ENCODE measurements at regions not wholly inside any gene's neighbourhood (a gene's known extent, or its start where the extent isn't known, plus 50 kb on each side); places are given as distances from the start of the nearest gene placed in this dataset.
"Not testable (repeated sequence)": the region's sequence is repeated elsewhere in the genome, so short reads cannot be mapped to it uniquely, and the experiment has no call there.

DNA sequence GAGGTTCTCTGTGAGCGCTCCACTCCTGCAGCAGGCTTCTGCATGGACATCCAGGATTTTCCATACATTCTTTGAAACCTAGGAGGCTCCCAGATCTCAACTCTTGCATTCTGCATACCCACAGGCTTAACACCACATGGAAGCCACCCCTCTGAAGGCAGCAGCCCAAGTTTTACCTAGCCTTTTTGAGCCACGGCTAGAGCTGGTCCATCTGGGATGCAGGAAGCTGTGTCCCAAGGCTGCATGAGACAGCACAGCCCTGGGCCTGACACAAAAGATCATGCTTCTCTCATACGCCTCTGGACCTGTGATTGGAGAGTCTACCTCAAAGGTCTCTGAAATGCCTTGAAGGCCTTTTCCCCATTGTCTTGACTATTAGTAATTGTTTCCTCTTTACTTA, 53.6 kb upstream of the RPRM start:
- Mint-ChIP-seq H3K4me3 (no peak overlapping the region), H3K27ac (no peak overlapping the region), H3K36me3 (no peaks in the 10 kb centered on the region), H3K27me3 (peaks cover under 1 to 5% (median 4%) of the 10 kb centered on the region in 5 donors), H3K4me1 (no peaks in the 10 kb centered on the region), H3K9me3 (peaks cover 0 to 2% (median 0%) of the 10 kb centered on the region in 9 donors)
- ATAC-seq (no peak), DNase-seq (no peak)
- POLR2A ChIA-PET = no interaction called here

DNA sequence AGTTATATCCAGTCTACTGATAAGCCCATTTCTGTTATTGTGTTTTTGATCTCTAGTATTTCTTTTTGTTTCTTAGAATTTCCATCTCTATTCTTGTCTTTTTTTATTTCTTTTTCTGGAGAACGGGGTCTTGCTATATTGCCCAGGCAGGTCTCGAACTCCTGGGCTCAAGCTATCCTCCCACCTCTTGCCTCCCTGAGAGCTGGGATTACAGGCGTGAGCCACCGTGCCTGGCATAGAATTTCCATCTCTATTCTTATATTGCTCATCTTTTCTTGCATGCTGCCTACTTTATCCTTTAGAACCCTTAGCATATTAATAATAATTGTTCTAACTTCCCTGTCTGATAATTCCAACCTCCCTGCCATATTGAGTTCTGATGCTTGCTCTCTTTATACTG, 55.2 kb upstream of the RPRM start:
- not testable (repeated sequence) for H3K27ac Mint-ChIP-seq

DNA sequence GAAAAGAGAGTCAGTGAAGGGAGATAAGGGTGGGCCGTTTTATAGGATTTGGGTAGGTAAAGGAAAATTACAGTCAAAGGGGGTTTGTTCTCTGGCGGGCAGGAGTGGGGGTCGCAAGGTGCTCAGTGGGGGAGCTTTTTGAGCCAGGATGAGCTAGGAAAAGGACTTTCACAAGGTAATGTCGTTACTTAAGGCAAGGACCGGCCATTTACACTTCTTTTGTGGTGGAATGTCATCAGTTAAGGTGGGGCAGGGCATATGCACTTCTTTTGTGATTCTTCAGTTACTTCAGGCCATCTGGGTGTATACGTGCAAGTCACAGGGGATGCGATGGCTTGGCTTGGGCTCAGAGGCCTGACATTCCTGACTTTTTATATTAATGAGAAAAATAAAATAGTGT, 56.0 kb upstream of the RPRM start:
- H3K9me3 Mint-ChIP-seq, H3K27ac Mint-ChIP-seq, H3K27me3 Mint-ChIP-seq, H3K4me1 Mint-ChIP-seq, H3K36me3 Mint-ChIP-seq, POLR2A ChIA-PET, DNase-seq, H3K4me3 Mint-ChIP-seq, ATAC-seq: not testable (repeated sequence)

More for the DNA sequence above, 55.2 kb upstream of the RPRM start:
- H3K9me3 Mint-ChIP-seq, H3K4me3 Mint-ChIP-seq, H3K4me1 Mint-ChIP-seq, H3K27me3 Mint-ChIP-seq, ATAC-seq, POLR2A ChIA-PET, H3K36me3 Mint-ChIP-seq, DNase-seq: not testable (repeated sequence)

DNA sequence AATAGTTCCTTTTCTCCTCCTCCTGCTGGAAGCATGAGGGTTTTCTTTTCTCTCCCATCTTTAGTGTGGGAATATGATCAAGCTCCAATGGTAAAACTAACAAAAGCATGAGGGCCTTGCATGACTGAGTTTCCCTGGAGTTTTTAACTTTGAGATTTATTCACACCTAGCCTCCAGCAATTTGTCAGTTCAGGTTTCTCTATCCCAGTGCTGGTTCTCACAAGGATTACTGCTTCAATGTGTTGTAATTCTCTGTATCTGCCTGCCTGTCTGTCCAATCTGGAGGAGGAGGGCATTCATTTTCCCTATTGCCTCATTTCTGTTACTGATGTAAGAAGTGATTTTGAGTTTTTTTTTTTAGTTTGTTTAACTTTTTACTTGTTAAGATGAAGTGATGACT, 57.6 kb upstream of the RPRM start:
- DNase-seq (no peak), ATAC-seq (no peak)
- no peak overlapping the region for H3K27ac Mint-ChIP-seq
- peaks cover 0 to 9% (median 0%) of the 10 kb centered on the region in 5 donors for H3K27me3 Mint-ChIP-seq
- no peak overlapping the region for H3K4me3 Mint-ChIP-seq
- peaks cover 0 to 9% (median 4%) of the 10 kb centered on the region in 9 donors for H3K9me3 Mint-ChIP-seq
- POLR2A ChIA-PET = no interaction called here
- no peaks in the 10 kb centered on the region for H3K4me1 Mint-ChIP-seq
- no peaks in the 10 kb centered on the region for H3K36me3 Mint-ChIP-seq

DNA sequence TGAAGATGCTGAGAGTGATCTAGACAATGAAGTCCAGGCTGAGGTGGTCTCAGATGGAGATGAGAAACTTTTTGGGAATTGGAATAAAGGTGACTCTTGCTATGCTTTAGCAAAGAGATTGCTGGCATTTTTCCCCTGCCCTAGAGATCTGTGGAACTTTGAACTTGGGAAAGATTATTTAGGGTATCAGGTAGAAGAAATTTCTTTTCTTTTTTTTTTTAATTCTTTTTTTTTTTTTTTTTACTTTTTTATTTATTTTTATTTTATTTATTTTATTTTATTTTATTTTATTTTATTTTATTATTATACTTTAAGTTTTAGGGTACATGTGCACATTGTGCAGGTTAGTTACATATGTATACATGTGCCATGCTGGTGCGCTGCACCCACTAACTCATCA, 59.5 kb upstream of the RPRM start:
- H3K4me1 Mint-ChIP-seq, H3K4me3 Mint-ChIP-seq, ATAC-seq, DNase-seq, H3K27ac Mint-ChIP-seq, POLR2A ChIA-PET, H3K36me3 Mint-ChIP-seq: not testable (repeated sequence)
- Mint-ChIP-seq H3K27me3 (peaks cover 0 to 11% (median 2%) of the 10 kb centered on the region in 5 donors), H3K9me3 (peaks cover 0 to 15% (median 4%) of the 10 kb centered on the region in 9 donors)

GRCh38 chr2:153543635-153544071, 65.1 kb upstream of the RPRM start:
- ATAC-seq (no peak), DNase-seq (no peak)
- peaks cover 0 to 8% (median 2%) of the 10 kb centered on the region in 5 donors for H3K27me3 Mint-ChIP-seq
- POLR2A ChIA-PET = no interaction called here
- no peaks in the 10 kb centered on the region for H3K36me3 Mint-ChIP-seq
- no peaks in the 10 kb centered on the region for H3K4me1 Mint-ChIP-seq
- H3K27ac Mint-ChIP-seq = no peak overlapping the region
- no peak overlapping the region for H3K4me3 Mint-ChIP-seq
- peaks cover 0 to 12% (median 4%) of the 10 kb centered on the region in 9 donors for H3K9me3 Mint-ChIP-seq

GRCh38 chr2:153546358-153546757, 67.8 kb upstream of the RPRM start:
- H3K4me1 Mint-ChIP-seq = no peaks in the 10 kb centered on the region
- H3K36me3 Mint-ChIP-seq = no peaks in the 10 kb centered on the region
- H3K27me3 Mint-ChIP-seq = peaks cover 0 to 2% (median 0%) of the 10 kb centered on the region in 5 donors
- ATAC-seq (no peak), DNase-seq (no peak)
- H3K27ac Mint-ChIP-seq = no peak overlapping the region
- peaks cover 0 to 3% (median under 1%) of the 10 kb centered on the region in 9 donors for H3K9me3 Mint-ChIP-seq
- POLR2A ChIA-PET = no interaction called here
- no peak overlapping the region for H3K4me3 Mint-ChIP-seq

DNA sequence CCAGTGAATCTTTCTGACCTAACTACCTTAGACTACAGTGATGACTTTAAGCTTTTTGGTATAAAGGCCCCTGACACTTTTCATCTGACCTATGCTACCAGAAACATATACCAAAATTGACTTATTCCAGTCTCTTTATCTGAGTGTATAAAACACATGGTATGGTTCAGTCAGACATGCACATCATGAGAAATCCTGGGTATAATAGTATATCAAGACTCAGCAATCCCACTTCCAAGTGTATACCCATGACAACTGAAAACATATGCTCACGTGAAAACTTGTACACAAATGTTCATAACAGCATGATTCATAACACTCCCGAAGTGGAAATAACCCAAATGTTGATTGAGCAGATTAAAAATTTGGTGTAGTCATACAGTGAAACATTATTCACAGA, 70.0 kb upstream of the RPRM start:
- H3K9me3 Mint-ChIP-seq = no peaks in the 10 kb centered on the region
- POLR2A ChIA-PET = no interaction called here
- H3K4me1 Mint-ChIP-seq = no peaks in the 10 kb centered on the region
- H3K27me3 Mint-ChIP-seq = no peaks in the 10 kb centered on the region
- H3K36me3 Mint-ChIP-seq = no peaks in the 10 kb centered on the region
- H3K4me3 Mint-ChIP-seq = no peak overlapping the region
- ATAC-seq = no peak
- no peak for DNase-seq
- H3K27ac Mint-ChIP-seq = no peak overlapping the region

GRCh38 chr2:153551698-153552097, 73.1 kb upstream of the RPRM start:
- no peaks in the 10 kb centered on the region for H3K27me3 Mint-ChIP-seq
- H3K9me3 Mint-ChIP-seq = no peaks in the 10 kb centered on the region
- POLR2A ChIA-PET = no interaction called here
- ATAC-seq = no peak
- H3K36me3 Mint-ChIP-seq = no peaks in the 10 kb centered on the region
- H3K27ac Mint-ChIP-seq = no peak overlapping the region
- no peak overlapping the region for H3K4me3 Mint-ChIP-seq
- no peaks in the 10 kb centered on the region for H3K4me1 Mint-ChIP-seq
- DNase-seq = no peak

DNA sequence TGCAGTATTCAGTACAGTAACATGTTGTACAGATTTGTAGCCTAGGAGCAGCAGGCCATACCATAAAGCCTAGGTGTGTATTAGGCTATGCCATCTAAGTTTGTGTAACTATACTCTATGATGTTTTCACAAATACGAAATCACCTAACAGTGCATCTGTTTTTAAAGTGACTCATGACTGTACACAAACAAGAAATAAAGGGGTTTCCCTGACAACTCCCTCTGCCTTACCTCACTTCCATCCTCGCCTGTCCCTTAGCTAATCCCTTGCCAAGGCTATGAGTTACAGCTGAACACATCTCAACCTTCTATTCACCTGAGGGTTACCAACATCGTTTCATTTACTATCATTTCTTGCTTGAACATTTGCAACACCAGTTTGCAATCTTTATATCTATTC, 78.6 kb upstream of the RPRM start:
- no peaks in the 10 kb centered on the region for H3K9me3 Mint-ChIP-seq
- no peak overlapping the region for H3K27ac Mint-ChIP-seq
- no peak for DNase-seq
- H3K4me3 Mint-ChIP-seq = no peak overlapping the region
- H3K4me1 Mint-ChIP-seq = no peaks in the 10 kb centered on the region
- H3K27me3 Mint-ChIP-seq = no peaks in the 10 kb centered on the region
- H3K36me3 Mint-ChIP-seq = no peaks in the 10 kb centered on the region
- no peak for ATAC-seq
- POLR2A ChIA-PET = no interaction called here

DNA sequence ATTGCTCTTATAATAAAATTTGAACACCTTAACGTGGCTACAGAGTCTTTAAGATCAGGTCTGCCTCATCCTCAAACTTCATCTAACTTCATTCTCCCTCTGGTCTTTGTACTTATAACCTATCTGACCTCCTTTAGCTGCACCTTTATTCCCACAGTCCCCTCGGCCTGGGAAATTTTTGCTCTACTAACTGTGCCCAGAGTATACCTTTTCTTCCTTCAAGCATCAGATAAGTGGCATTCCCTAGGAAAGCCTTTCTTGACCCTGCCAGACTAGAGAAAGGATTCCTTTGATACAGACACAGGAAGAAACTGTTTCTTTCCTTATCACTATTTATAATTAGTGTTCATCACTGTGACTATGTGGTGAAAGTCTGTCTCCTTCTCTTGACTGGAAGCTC, 79.2 kb upstream of the RPRM start:
- POLR2A ChIA-PET = no interaction called here
- no peaks in the 10 kb centered on the region for H3K4me1 Mint-ChIP-seq

GRCh38 chr2:153558247-153558646, 79.7 kb upstream of the RPRM start:
- Mint-ChIP-seq H3K27me3 (no peaks in the 10 kb centered on the region), H3K4me1 (no peaks in the 10 kb centered on the region), H3K4me3 (no peak overlapping the region), H3K36me3 (no peaks in the 10 kb centered on the region), H3K27ac (no peak overlapping the region), H3K9me3 (no peaks in the 10 kb centered on the region)
- ATAC-seq (no peak), DNase-seq (no peak)
- POLR2A ChIA-PET = no interaction called here

More for the DNA sequence above, 79.2 kb upstream of the RPRM start:
- Mint-ChIP-seq H3K27me3 (no peaks in the 10 kb centered on the region), H3K9me3 (no peaks in the 10 kb centered on the region), H3K36me3 (no peaks in the 10 kb centered on the region), H3K27ac (no peak overlapping the region), H3K4me3 (no peak overlapping the region)
- ATAC-seq (no peak), DNase-seq (no peak)

DNA sequence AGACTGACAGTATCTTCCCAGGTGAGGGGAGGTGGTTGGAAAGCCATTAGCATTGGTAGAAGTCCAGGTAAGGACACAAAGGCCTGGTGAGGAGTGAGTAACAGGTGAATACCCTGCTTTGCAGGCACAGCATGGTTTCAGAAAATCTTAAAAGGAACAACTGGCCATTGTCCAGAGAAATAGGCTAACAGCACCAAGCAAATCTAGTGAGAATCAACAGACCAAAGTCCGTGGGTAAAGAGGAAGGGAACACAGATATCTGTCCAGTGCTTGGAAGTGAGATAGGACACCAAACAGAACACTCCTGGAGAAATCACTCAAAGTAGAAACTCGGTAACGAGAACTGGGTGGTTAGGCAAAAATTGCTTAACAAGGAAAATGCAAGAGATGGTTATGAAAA, 88.8 kb upstream of the RPRM start:
- H3K4me1 Mint-ChIP-seq = no peaks in the 10 kb centered on the region
- H3K27ac Mint-ChIP-seq = no peak overlapping the region
- H3K36me3 Mint-ChIP-seq = no peaks in the 10 kb centered on the region
- no peak overlapping the region for H3K4me3 Mint-ChIP-seq
- H3K27me3 Mint-ChIP-seq = peaks cover 0 to 3% (median 0%) of the 10 kb centered on the region in 5 donors
- ATAC-seq = no peak
- POLR2A ChIA-PET = no interaction called here
- H3K9me3 Mint-ChIP-seq = peaks cover 0 to 8% (median 3%) of the 10 kb centered on the region in 9 donors
- no peak for DNase-seq

GRCh38 chr2:153568105-153568504, 89.5 kb upstream of the RPRM start:
- no peaks in the 10 kb centered on the region for H3K4me1 Mint-ChIP-seq
- no peaks in the 10 kb centered on the region for H3K36me3 Mint-ChIP-seq
- no peak overlapping the region for H3K4me3 Mint-ChIP-seq
- H3K9me3 Mint-ChIP-seq = peaks cover 0 to 12% (median 3%) of the 10 kb centered on the region in 9 donors
- POLR2A ChIA-PET = no interaction called here
- H3K27ac Mint-ChIP-seq = no peak overlapping the region
- ATAC-seq = no peak
- no peak for DNase-seq
- peaks cover 0 to 3% (median 0%) of the 10 kb centered on the region in 5 donors for H3K27me3 Mint-ChIP-seq
